PFSK-1 (cell line): ENCODE measurements at regions not wholly inside any gene's neighbourhood (a gene's known extent, or its start where the extent isn't known, plus 50 kb on each side); places are given as distances from the start of the nearest gene placed in this dataset.

ENCODE experiments used
- POLR2AphosphoS5 ChIP-seq: IDR thresholded peaks from 2 replicates; pipeline ENCODE4 v1.6.1; 2012; ENCODE audit warnings: low read depth, mild to moderate bottlenecking, control low read depth, low read length, moderate library complexity
- SIN3A ChIP-seq: IDR thresholded peaks from 2 replicates; pipeline ENCODE4 v1.6.1; 2012; ENCODE audit warnings: mild to moderate bottlenecking, low read length, moderate library complexity, borderline replicate concordance; ENCODE audit not compliant: insufficient read depth
- TAF1 ChIP-seq: IDR thresholded peaks from 2 replicates; pipeline ENCODE4 v1.6.1; 2012; ENCODE audit warnings: low read length, control low read depth, borderline replicate concordance; ENCODE audit not compliant: insufficient read depth

DNA sequence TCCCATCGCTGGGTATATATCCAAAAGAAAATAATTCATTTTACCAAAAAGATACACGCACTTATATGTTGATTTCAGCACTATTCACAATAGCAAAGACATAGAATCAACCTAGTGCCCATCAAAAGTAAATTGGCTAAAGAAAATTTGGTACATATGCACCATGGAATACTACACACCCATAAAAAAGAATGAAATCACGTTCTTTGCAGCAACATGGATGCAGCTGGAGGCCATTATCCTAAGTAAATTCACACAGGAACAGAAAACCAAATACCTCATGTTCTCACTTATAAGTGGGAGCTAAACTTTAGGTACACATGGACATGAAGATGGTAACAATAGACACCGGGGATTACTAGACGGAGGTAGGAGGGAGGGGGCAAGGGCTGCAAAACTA is 50.0 kb upstream of the ZNF644 start:
- TF ChIP-seq POLR2AphosphoS5, result no peak
- TF ChIP-seq TAF1, result no peak
- TF ChIP-seq SIN3A, result no peak
